Neural cell (in vitro differentiated cells): ENCODE measurements at regions not wholly inside any gene's neighbourhood (a gene's known extent, or its start where the extent isn't known, plus 50 kb on each side); places are given as distances from the start of the nearest gene placed in this dataset.

Experiments
- H2AFZ ChIP-seq: fragments of 200-600, 300-800 bp; sonication (generic), shearing (Covaris generic); 2 replicates; pipeline ENCODE4 v1.6.0; 2014; ENCODE audit warnings: low read depth, mild to moderate bottlenecking, antibody characterized with exemption, low read length, moderate library complexity
- H3F3A ChIP-seq: fragments of 200-600 bp; shearing (Covaris generic); 2 replicates; pipeline ENCODE4 v1.6.1; 2016; ENCODE audit warnings: mild to moderate bottlenecking, moderate library complexity, mixed read lengths, antibody characterized with exemption, low read length; ENCODE audit not compliant: insufficient read depth, poor library complexity, severe bottlenecking
- H3K27ac ChIP-seq: fragments of 200-600, 300-800 bp; sonication (generic), shearing (Covaris generic); 2 replicates; pipeline ENCODE4 v1.5.1; 2014; ENCODE audit warnings: mild to moderate bottlenecking, low read length, moderate library complexity
- H3K27me3 ChIP-seq: fragments of 300-800, 200-600 bp; sonication (generic), shearing (Covaris generic); 2 replicates; pipeline ENCODE4 v1.6.0; 2014; ENCODE audit warnings: mild to moderate bottlenecking, low read depth, low read length, moderate library complexity; ENCODE audit not compliant: insufficient read depth
- H3K36me3 ChIP-seq: fragments of 300-800, 200-600 bp; sonication (generic), shearing (Covaris generic); 2 replicates; pipeline ENCODE4 v1.5.1; 2014; ENCODE audit warnings: mild to moderate bottlenecking, antibody characterized with exemption, low read length, moderate library complexity; ENCODE audit not compliant: insufficient read depth
- H3K4me2 ChIP-seq: fragments of 300-800, 200-600 bp; sonication (generic), shearing (Covaris generic); 2 replicates; pipeline ENCODE4 v1.6.0; 2014; ENCODE audit warnings: mild to moderate bottlenecking, low read length
- H3K4me3 ChIP-seq: fragments of 300-800, 200-600 bp; sonication (generic), shearing (Covaris generic); 2 replicates; pipeline ENCODE4 v1.5.1; 2014; ENCODE audit warnings: mild to moderate bottlenecking, low read length, moderate library complexity
- H3K79me2 ChIP-seq: fragments of 200-600 bp; shearing (Covaris generic); replicated peaks from 2 replicates; pipeline ENCODE4 v1.6.0; 2014; ENCODE audit warnings: mild to moderate bottlenecking, low read length, moderate library complexity; ENCODE audit not compliant: insufficient read depth
- H3K9ac ChIP-seq: fragments of 300-800, 200-600 bp; sonication (generic), shearing (Covaris generic); 2 replicates; pipeline ENCODE4 v1.6.1; 2016; ENCODE audit warnings: mild to moderate bottlenecking, low read length, mixed read lengths
- H3K9me2 ChIP-seq: fragments of 200-600 bp; shearing (Covaris generic); 2 replicates; pipeline ENCODE4 v1.6.1; 2016; ENCODE audit warnings: mild to moderate bottlenecking, low read length, mixed read lengths; ENCODE audit not compliant: insufficient read depth
- H3K9me3 ChIP-seq: fragments of 200-600, 300-800 bp; sonication (generic), shearing (Covaris generic); 2 replicates; pipeline ENCODE4 v1.6.1; 2016; ENCODE audit warnings: mild to moderate bottlenecking, mixed run types, low read length, moderate library complexity, mixed read lengths
- H4K20me1 ChIP-seq: fragments of 200-600 bp; shearing (Covaris generic); 2 replicates; pipeline ENCODE4 v1.6.1; 2016; ENCODE audit warnings: mild to moderate bottlenecking, mixed run types; ENCODE audit not compliant: insufficient read depth
- CTCF ChIP-seq: fragments of 450-650 bp; IDR thresholded peaks from 2 replicates; pipeline ENCODE4 v1.5.1; 2014; ENCODE audit warnings: antibody characterized with exemption, mild to moderate bottlenecking, moderate library complexity; ENCODE audit not compliant: poor library complexity, severe bottlenecking
- EP300 ChIP-seq: fragments of 450-650 bp; conservative IDR thresholded peaks from 2 replicates; pipeline ENCODE4 v1.6.1; 2014; ENCODE audit warnings: antibody characterized with exemption, mild to moderate bottlenecking, moderate library complexity; ENCODE audit not compliant: poor library complexity, severe bottlenecking
- EZH2 ChIP-seq: fragments of 200-600, 300-800 bp; shearing (Covaris generic), sonication (generic); IDR thresholded peaks from 2 replicates; pipeline ENCODE4 v1.6.1; 2014; ENCODE audit warnings: antibody characterized with exemption, low read length, borderline replicate concordance, mild to moderate bottlenecking; ENCODE audit not compliant: insufficient read depth, poor library complexity, severe bottlenecking
- MXI1 ChIP-seq: fragments of 450-650 bp; conservative IDR thresholded peaks from 2 replicates; pipeline ENCODE4 v1.6.1; 2014; ENCODE audit warnings: antibody characterized with exemption, mild to moderate bottlenecking; ENCODE audit not compliant: poor library complexity, severe bottlenecking
- POLR2AphosphoS5 ChIP-seq: IDR thresholded peaks from 2 replicates; pipeline ENCODE4 v1.6.1; 2012
- RAD21 ChIP-seq: fragments of 450-650 bp; conservative IDR thresholded peaks from 2 replicates; pipeline ENCODE4 v1.6.1; 2014; ENCODE audit warnings: antibody characterized with exemption, mild to moderate bottlenecking, moderate library complexity
- REST ChIP-seq: IDR thresholded peaks from 2 replicates; pipeline ENCODE4 v1.6.1; 2012; ENCODE audit warnings: borderline replicate concordance
- SMC3 ChIP-seq: fragments of 450-650 bp; conservative IDR thresholded peaks from 2 replicates; pipeline ENCODE4 v1.6.1; 2014; ENCODE audit warnings: antibody characterized with exemption, mild to moderate bottlenecking, moderate library complexity; ENCODE audit not compliant: poor library complexity
- TAF1 ChIP-seq: IDR thresholded peaks from 2 replicates; pipeline ENCODE4 v1.6.1; 2012; ENCODE audit warnings: low read depth

GRCh38 chr3:174755833-174756829 lies 103.0 kb upstream of the NAALADL2 start:
- no peak overlapping the region for H3K4me3 ChIP-seq
- H3K27me3 ChIP-seq, result no peaks in the 10 kb centered on the region
- H4K20me1 ChIP-seq, result no peaks in the 10 kb centered on the region
- no peak overlapping the region for H3K4me2 ChIP-seq
- no peak overlapping the region for H3K27ac ChIP-seq
- no peaks in the 10 kb centered on the region for H3K36me3 ChIP-seq
- H3K79me2 ChIP-seq, result no peaks in the 10 kb centered on the region
- H3K9ac ChIP-seq, result no peak overlapping the region
- TF ChIP-seq CTCF (no peak), MXI1 (no peak), EZH2 (no peak), POLR2AphosphoS5 (peak; percentile 85), SMC3 (no peak), RAD21 (no peak)
- peaks cover 3% of the 10 kb centered on the region for H3F3A ChIP-seq
- H2AFZ ChIP-seq, result no peak overlapping the region
- H3K9me2 ChIP-seq, result no peaks in the 10 kb centered on the region
- H3K9me3 ChIP-seq, result no peaks in the 10 kb centered on the region

GRCh38 chr3:174758943-174759342 lies 100.2 kb upstream of the NAALADL2 start:
- Histone ChIP-seq H3K27ac (no peak overlapping the region), H3K4me3 (no peak overlapping the region), H3K9me3 (no peaks in the 10 kb centered on the region), H3K79me2 (no peaks in the 10 kb centered on the region), H4K20me1 (no peaks in the 10 kb centered on the region), H3K4me2 (no peak overlapping the region), H3K27me3 (no peaks in the 10 kb centered on the region), H2AFZ (no peak overlapping the region), H3F3A (peaks cover 3% of the 10 kb centered on the region), H3K9me2 (no peaks in the 10 kb centered on the region), H3K36me3 (no peaks in the 10 kb centered on the region), H3K9ac (no peak overlapping the region)
- no peak for TF ChIP-seq POLR2AphosphoS5
- no peak for TF ChIP-seq REST
- no peak for TF ChIP-seq MXI1
- no peak for TF ChIP-seq RAD21
- no peak for TF ChIP-seq EP300
- no peak for TF ChIP-seq EZH2
- TF ChIP-seq CTCF, result no peak
- no peak for TF ChIP-seq TAF1
- TF ChIP-seq SMC3, result no peak
